Thoracic aorta (tissue), 2 donors: ENCODE measurements at regions not wholly inside any gene's neighbourhood (a gene's known extent, or its start where the extent isn't known, plus 50 kb on each side); places are given as distances from the start of the nearest gene placed in this dataset.

Source experiments
- ATAC-seq: fragments of 150-250 bp; one replicate; pipeline ENCODE4 v1.8.0; 2017; ENCODE audit warnings: low read depth; ENCODE audit not compliant: insufficient number of reproducible peaks, low FRiP score
- DNase-seq: peaks from one replicate; pipeline ENCODE4 v3.0.0-alpha.2; 2020; ENCODE audit warnings: low spot score
- H3K27ac ChIP-seq, 2 donors: fragments of 200-600 bp; sonication (generic); 1 replicate in 1 of 2; 2 replicates in 1 of 2; pipeline ENCODE4 v1.5.1; 2016; ENCODE audit warnings: mild to moderate bottlenecking in 2 of 2, moderate library complexity in 2 of 2
- H3K27me3 ChIP-seq: fragments of 200-600 bp; sonication (generic); replicated peaks from 2 replicates; pipeline ENCODE4 v1.6.0; 2016; ENCODE audit warnings: mild to moderate bottlenecking; ENCODE audit not compliant: insufficient read depth
- H3K36me3 ChIP-seq: fragments of 200-600 bp; sonication (generic); one replicate; pipeline ENCODE4 v1.5.1; 2016
- H3K4me1 ChIP-seq, 2 donors: fragments of 200-600 bp; sonication (generic); 1 replicate in 1 of 2; 2 replicates in 1 of 2; pipeline versions ENCODE4 v1.5.1 to v1.6.0; 2016; ENCODE audit warnings: low read depth in 2 of 2, mild to moderate bottlenecking in 1 of 2; ENCODE audit not compliant: control insufficient read depth in 1 of 2
- H3K4me3 ChIP-seq: fragments of 200-600 bp; sonication (generic); 2 replicates; pipeline ENCODE4 v1.5.1; 2016; ENCODE audit warnings: mild to moderate bottlenecking
- H3K9me3 ChIP-seq: fragments of 200-600 bp; sonication (generic); 2 replicates; pipeline ENCODE4 v1.5.1; 2016
- CTCF ChIP-seq: fragments of 200-600 bp; sonication (generic); IDR thresholded peaks from one replicate; pipeline ENCODE4 v1.5.1; 2019; ENCODE audit warnings: antibody characterized with exemption

DNA sequence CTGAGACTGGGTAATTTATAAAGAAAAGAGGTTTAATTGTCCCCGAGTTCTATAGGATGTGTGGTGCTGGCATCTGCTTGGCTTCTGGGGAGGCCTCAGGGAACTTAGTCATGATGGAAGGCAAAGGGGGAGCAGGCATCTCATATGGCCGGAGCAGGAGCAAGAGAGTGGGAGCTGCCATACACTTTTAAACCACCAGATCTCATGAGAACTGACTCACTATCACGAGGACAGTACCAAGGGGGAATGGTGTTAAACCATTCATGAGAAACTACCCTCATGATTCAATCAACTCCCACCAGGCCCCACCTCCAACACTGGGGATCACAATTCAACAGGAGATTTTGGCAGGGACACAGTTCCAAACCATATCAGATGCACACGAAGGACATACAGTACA is 199.9 kb upstream of the DPP6 start:
- no peak for TF ChIP-seq CTCF
- Histone ChIP-seq H3K36me3 (no peaks in the 10 kb centered on the region), H3K9me3 (no peaks in the 10 kb centered on the region), H3K4me3 (no peak overlapping the region), H3K27me3 (no peaks in the 10 kb centered on the region), H3K4me1 (no peaks in the 10 kb centered on the region), H3K27ac (no peak overlapping the region)
- DNase-seq, result no peak
- ATAC-seq, result no peak

DNA sequence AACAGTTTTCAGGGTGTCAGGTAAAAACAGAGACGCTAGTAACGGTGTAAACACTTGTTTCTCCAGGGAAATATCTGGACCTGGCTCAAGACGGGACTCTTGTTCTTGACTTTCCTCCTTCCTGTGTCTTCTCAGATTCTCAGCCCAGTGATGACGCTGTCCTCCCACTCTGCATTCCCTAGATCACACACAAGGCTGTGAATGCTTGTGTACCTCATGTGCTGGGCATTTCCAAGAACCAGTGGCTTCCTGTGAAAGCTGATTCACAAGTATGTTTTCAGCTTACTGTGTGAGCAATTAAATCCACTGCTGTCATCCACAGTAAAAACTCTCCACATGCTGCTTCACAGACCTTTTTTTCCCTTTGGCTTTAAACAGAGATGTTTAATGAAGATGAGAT is 193.8 kb upstream of the DPP6 start:
- no peaks in the 10 kb centered on the region for H3K9me3 ChIP-seq
- H3K27ac ChIP-seq, result no peak overlapping the region
- H3K27me3 ChIP-seq, result no peaks in the 10 kb centered on the region
- DNase-seq, result no peak
- no peak for TF ChIP-seq CTCF
- H3K4me1 ChIP-seq, result no peaks in the 10 kb centered on the region
- ATAC-seq, result no peak
- H3K36me3 ChIP-seq, result no peaks in the 10 kb centered on the region
- no peak overlapping the region for H3K4me3 ChIP-seq

DNA sequence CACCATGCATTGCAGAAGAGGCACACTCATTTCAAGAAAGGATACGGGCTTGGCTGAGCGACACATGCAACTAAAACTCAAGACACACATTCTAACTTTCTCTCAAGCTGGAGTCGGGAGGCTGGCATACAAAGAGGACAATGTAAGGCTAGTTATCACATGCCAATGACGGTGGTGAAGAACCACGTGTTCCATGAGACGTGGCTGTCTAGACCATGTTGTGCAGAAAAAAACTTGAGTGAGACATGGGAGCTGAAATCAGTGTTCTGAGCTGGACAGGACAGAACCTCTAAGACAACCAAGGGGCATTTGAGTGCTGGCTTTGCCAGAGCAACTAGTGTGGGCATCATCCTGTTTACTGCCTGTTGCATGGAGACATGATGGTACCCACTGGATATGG is 193.0 kb upstream of the DPP6 start:
- no peak overlapping the region for H3K27ac ChIP-seq
- H3K4me1 ChIP-seq, result no peaks in the 10 kb centered on the region
- H3K36me3 ChIP-seq, result no peaks in the 10 kb centered on the region
- no peak overlapping the region for H3K4me3 ChIP-seq
- ATAC-seq, result no peak
- no peaks in the 10 kb centered on the region for H3K27me3 ChIP-seq
- no peak for TF ChIP-seq CTCF
- H3K9me3 ChIP-seq, result no peaks in the 10 kb centered on the region
- no peak for DNase-seq

DNA sequence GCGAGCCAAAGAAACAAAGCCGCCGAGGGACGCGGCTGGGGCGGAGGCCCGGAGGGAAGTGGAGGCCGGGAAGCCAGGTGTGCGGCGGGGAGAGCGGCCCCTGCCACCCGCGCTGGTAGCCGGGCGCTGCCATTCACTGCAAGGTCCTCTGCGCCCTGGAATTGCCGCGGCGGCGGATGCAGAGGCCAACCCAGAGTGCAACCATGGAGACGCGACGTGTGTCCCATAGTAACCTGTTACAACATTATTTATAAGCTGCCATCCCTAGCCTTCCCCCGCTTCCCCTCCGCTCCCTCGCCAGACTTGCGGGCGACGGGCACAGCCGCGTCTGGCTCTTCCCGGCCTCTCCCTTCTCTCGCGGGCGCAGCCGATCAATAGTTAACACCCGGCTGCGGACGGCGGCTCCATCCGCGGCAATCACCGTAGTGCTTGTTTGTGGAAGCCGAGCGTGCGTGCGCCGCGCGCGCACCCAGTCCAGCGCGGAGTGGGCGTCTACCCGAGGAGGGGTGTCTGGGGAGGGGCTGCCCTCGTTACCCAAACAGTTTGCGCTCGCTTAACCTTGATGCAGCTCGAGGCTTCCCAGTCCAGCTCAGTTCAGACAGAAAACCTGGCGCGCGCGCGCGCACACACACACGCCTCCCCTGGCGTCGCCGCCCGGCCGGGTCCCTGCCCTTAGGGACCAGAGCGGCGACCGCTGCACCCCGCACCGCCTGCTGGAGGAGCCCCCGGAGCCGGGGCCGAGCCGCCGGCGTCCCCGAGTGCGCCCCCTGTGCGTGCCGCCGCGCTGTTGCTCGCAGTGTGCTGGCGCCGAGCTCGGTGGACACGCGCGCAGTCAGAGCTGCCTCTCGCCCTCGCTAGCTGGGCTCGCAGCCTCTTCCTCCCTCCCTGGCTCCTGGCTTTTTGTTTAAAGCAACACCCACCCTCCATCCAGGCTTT is 165.4 kb upstream of the DPP6 start:
- Histone ChIP-seq H3K9me3 (no peaks in the 10 kb centered on the region), H3K4me3 (no peak overlapping the region), H3K27ac (no peak overlapping the region), H3K36me3 (no peaks in the 10 kb centered on the region), H3K27me3 (no peaks in the 10 kb centered on the region), H3K4me1 (no peaks in the 10 kb centered on the region)
- DNase-seq, result no peak
- ATAC-seq, result no peak
- no peak for TF ChIP-seq CTCF

GRCh38 chr7:153887749-153888569 is 164.2 kb upstream of the DPP6 start:
- H3K4me1 ChIP-seq, result no peaks in the 10 kb centered on the region
- DNase-seq (no peak), ATAC-seq (no peak)
- H3K36me3 ChIP-seq, result no peaks in the 10 kb centered on the region
- no peaks in the 10 kb centered on the region for H3K9me3 ChIP-seq
- H3K27ac ChIP-seq, result no peak overlapping the region
- TF ChIP-seq CTCF, result no peak
- H3K27me3 ChIP-seq, result no peaks in the 10 kb centered on the region
- no peak overlapping the region for H3K4me3 ChIP-seq
